ENCODE measurements at regions not wholly inside any gene's neighbourhood (a gene's known extent, or its start where the extent isn't known, plus 50 kb on each side); places are given as distances from the start of the nearest gene placed in this dataset.
"Not testable (repeated sequence)": the region's sequence is repeated elsewhere in the genome, so short reads cannot be mapped to it uniquely, and the experiment has no call there.

- peaks cover 27% of the 10 kb centered on the region for H3K4me1 ChIP-seq (ENCODE audit: insufficient read depth, low read length)
Observed at GRCh38 chr18:39587586-39587985, 2022.0 kb upstream of the CELF4 start.

GRCh38 chr18:39586741-39587140 lies 2021.1 kb upstream of the CELF4 start:
- Histone ChIP-seq H3K9ac (ENCODE audit: low read depth, low read length) (no peak overlapping the region), H3K27me3 (ENCODE audit: insufficient read depth, low read length) (no peaks in the 10 kb centered on the region), H3K4me3 (ENCODE audit: low read length) (no peak overlapping the region), H3K36me3 (ENCODE audit: insufficient read depth, low read length) (no peaks in the 10 kb centered on the region), H3K4me1 (ENCODE audit: insufficient read depth, low read length) (peaks cover 19% of the 10 kb centered on the region), H3K27ac (ENCODE audit: low read depth, low read length) (no peak overlapping the region), H3K9me3 (ENCODE audit: insufficient read depth, low read depth, low read length) (no peaks in the 10 kb centered on the region)
- 95% methylated on average over 5 of the region's 5 CpGs for WGBS

More at GRCh38 chr18:39587586-39587985, 2022.0 kb upstream of the CELF4 start:
- H3K9ac ChIP-seq (ENCODE audit: low read depth, low read length): no peak overlapping the region
- H3K27ac ChIP-seq (ENCODE audit: low read depth, low read length): no peak overlapping the region
- H3K4me3 ChIP-seq (ENCODE audit: low read length): no peak overlapping the region
- 95% methylated on average over 1 of the region's 1 CpG for WGBS
- no peaks in the 10 kb centered on the region for H3K9me3 ChIP-seq (ENCODE audit: insufficient read depth, low read depth, low read length)
- H3K36me3 ChIP-seq (ENCODE audit: insufficient read depth, low read length): no peaks in the 10 kb centered on the region
- H3K27me3 ChIP-seq (ENCODE audit: insufficient read depth, low read length): no peaks in the 10 kb centered on the region

- Histone ChIP-seq H3K4me3 (ENCODE audit: low read length) (no peak overlapping the region), H3K9me3 (ENCODE audit: insufficient read depth, low read depth, low read length) (no peaks in the 10 kb centered on the region), H3K4me1 (ENCODE audit: insufficient read depth, low read length) (peaks cover 30% of the 10 kb centered on the region), H3K9ac (ENCODE audit: low read depth, low read length) (no peak overlapping the region), H3K27ac (ENCODE audit: low read depth, low read length) (no peak overlapping the region), H3K27me3 (ENCODE audit: insufficient read depth, low read length) (no peaks in the 10 kb centered on the region), H3K36me3 (ENCODE audit: insufficient read depth, low read length) (no peaks in the 10 kb centered on the region)
- 74% methylated on average over 4 of the region's 4 CpGs for WGBS
Observed at GRCh38 chr18:39574897-39575296, 2009.3 kb upstream of the CELF4 start.

GRCh38 chr18:39571511-39571910 lies 2005.9 kb upstream of the CELF4 start:
- Histone ChIP-seq H3K9me3 (ENCODE audit: insufficient read depth, low read depth, low read length) (no peaks in the 10 kb centered on the region), H3K9ac (ENCODE audit: low read depth, low read length) (no peak overlapping the region), H3K27me3 (ENCODE audit: insufficient read depth, low read length) (no peaks in the 10 kb centered on the region), H3K27ac (ENCODE audit: low read depth, low read length) (no peak overlapping the region), H3K36me3 (ENCODE audit: insufficient read depth, low read length) (no peaks in the 10 kb centered on the region), H3K4me3 (ENCODE audit: low read length) (no peak overlapping the region), H3K4me1 (ENCODE audit: insufficient read depth, low read length) (peaks cover 16% of the 10 kb centered on the region)
- no CpG with 5 or more reads among the region's 5 CpGs for WGBS

GRCh38 chr18:39565551-39566230 lies 2000.1 kb upstream of the CELF4 start:
- not testable (repeated sequence) for H3K27ac ChIP-seq (ENCODE audit: low read depth, low read length); H3K36me3 ChIP-seq (ENCODE audit: insufficient read depth, low read length); H3K9me3 ChIP-seq (ENCODE audit: insufficient read depth, low read depth, low read length); H3K9ac ChIP-seq (ENCODE audit: low read depth, low read length); H3K4me1 ChIP-seq (ENCODE audit: insufficient read depth, low read length); H3K4me3 ChIP-seq (ENCODE audit: low read length); H3K27me3 ChIP-seq (ENCODE audit: insufficient read depth, low read length)
- WGBS: 91% methylated on average over 31 of the region's 32 CpGs

- H3K27me3 ChIP-seq (ENCODE audit: insufficient read depth, low read length): no peaks in the 10 kb centered on the region
- H3K36me3 ChIP-seq (ENCODE audit: insufficient read depth, low read length): no peaks in the 10 kb centered on the region
- H3K9ac ChIP-seq (ENCODE audit: low read depth, low read length): no peak overlapping the region
- WGBS: 96% methylated on average over 3 of the region's 4 CpGs
- no peak overlapping the region for H3K4me3 ChIP-seq (ENCODE audit: low read length)
- H3K4me1 ChIP-seq (ENCODE audit: insufficient read depth, low read length): no peaks in the 10 kb centered on the region
- H3K9me3 ChIP-seq (ENCODE audit: insufficient read depth, low read depth, low read length): no peaks in the 10 kb centered on the region
- H3K27ac ChIP-seq (ENCODE audit: low read depth, low read length): no peak overlapping the region
Observed at GRCh38 chr18:39564716-39565115, 1999.1 kb upstream of the CELF4 start.

- H3K4me1 ChIP-seq (ENCODE audit: insufficient read depth, low read length): 0 out of 2 replicates have a peak, but pooled peaks cover 3% of the 10 kb centered on the region
- no peaks in the 10 kb centered on the region for H3K9me3 ChIP-seq (ENCODE audit: insufficient read depth, low read depth, low read length)
- 95% methylated on average over 2 of the region's 2 CpGs for WGBS
- no peak overlapping the region for H3K27ac ChIP-seq (ENCODE audit: low read depth, low read length)
- H3K36me3 ChIP-seq (ENCODE audit: insufficient read depth, low read length): no peaks in the 10 kb centered on the region
- no peak overlapping the region for H3K9ac ChIP-seq (ENCODE audit: low read depth, low read length)
- H3K27me3 ChIP-seq (ENCODE audit: insufficient read depth, low read length): no peaks in the 10 kb centered on the region
- no peak overlapping the region for H3K4me3 ChIP-seq (ENCODE audit: low read length)
Observed at GRCh38 chr18:39561126-39561525, 1995.5 kb upstream of the CELF4 start.

- Histone ChIP-seq H3K27me3 (ENCODE audit: insufficient read depth, low read length) (no peaks in the 10 kb centered on the region), H3K9me3 (ENCODE audit: insufficient read depth, low read depth, low read length) (no peaks in the 10 kb centered on the region), H3K4me3 (ENCODE audit: low read length) (no peak overlapping the region), H3K9ac (ENCODE audit: low read depth, low read length) (no peak overlapping the region), H3K36me3 (ENCODE audit: insufficient read depth, low read length) (no peaks in the 10 kb centered on the region), H3K4me1 (ENCODE audit: insufficient read depth, low read length) (0 out of 2 replicates have a peak, but pooled peaks cover 3% of the 10 kb centered on the region), H3K27ac (ENCODE audit: low read depth, low read length) (no peak overlapping the region)
Observed at GRCh38 chr18:39558658-39559057, 1993.1 kb upstream of the CELF4 start.

GRCh38 chr18:39555496-39555895 lies 1989.9 kb upstream of the CELF4 start:
- 89% methylated on average over 1 of the region's 1 CpG for WGBS
- no peak overlapping the region for H3K27ac ChIP-seq (ENCODE audit: low read depth, low read length)
- no peaks in the 10 kb centered on the region for H3K27me3 ChIP-seq (ENCODE audit: insufficient read depth, low read length)
- H3K36me3 ChIP-seq (ENCODE audit: insufficient read depth, low read length): no peaks in the 10 kb centered on the region
- no peaks in the 10 kb centered on the region for H3K9me3 ChIP-seq (ENCODE audit: insufficient read depth, low read depth, low read length)
- H3K4me1 ChIP-seq (ENCODE audit: insufficient read depth, low read length): 0 out of 2 replicates have a peak, but pooled peaks cover 3% of the 10 kb centered on the region
- no peak overlapping the region for H3K9ac ChIP-seq (ENCODE audit: low read depth, low read length)
- H3K4me3 ChIP-seq (ENCODE audit: low read length): no peak overlapping the region

GRCh38 chr18:39550701-39551100 lies 1985.1 kb upstream of the CELF4 start:
- Histone ChIP-seq H3K27ac (ENCODE audit: low read depth, low read length) (no peak overlapping the region), H3K27me3 (ENCODE audit: insufficient read depth, low read length) (no peaks in the 10 kb centered on the region), H3K36me3 (ENCODE audit: insufficient read depth, low read length) (no peaks in the 10 kb centered on the region), H3K9ac (ENCODE audit: low read depth, low read length) (no peak overlapping the region), H3K4me3 (ENCODE audit: low read length) (no peak overlapping the region), H3K9me3 (ENCODE audit: insufficient read depth, low read depth, low read length) (no peaks in the 10 kb centered on the region), H3K4me1 (ENCODE audit: insufficient read depth, low read length) (no peaks in the 10 kb centered on the region)
- 90% methylated on average over 2 of the region's 2 CpGs for WGBS

- no peak overlapping the region for H3K9ac ChIP-seq (ENCODE audit: low read depth, low read length)
- H3K36me3 ChIP-seq (ENCODE audit: insufficient read depth, low read length): no peaks in the 10 kb centered on the region
- H3K9me3 ChIP-seq (ENCODE audit: insufficient read depth, low read depth, low read length): no peaks in the 10 kb centered on the region
- 80% methylated on average over 1 of the region's 1 CpG for WGBS
- no peaks in the 10 kb centered on the region for H3K4me1 ChIP-seq (ENCODE audit: insufficient read depth, low read length)
- H3K27me3 ChIP-seq (ENCODE audit: insufficient read depth, low read length): no peaks in the 10 kb centered on the region
- H3K4me3 ChIP-seq (ENCODE audit: low read length): no peak overlapping the region
- no peak overlapping the region for H3K27ac ChIP-seq (ENCODE audit: low read depth, low read length)
Observed at GRCh38 chr18:39549144-39549543, 1983.5 kb upstream of the CELF4 start.

- 94% methylated on average over 5 of the region's 5 CpGs for WGBS
- no peaks in the 10 kb centered on the region for H3K9me3 ChIP-seq (ENCODE audit: insufficient read depth, low read depth, low read length)
- H3K4me3 ChIP-seq (ENCODE audit: low read length): no peak overlapping the region
- H3K36me3 ChIP-seq (ENCODE audit: insufficient read depth, low read length): no peaks in the 10 kb centered on the region
- H3K4me1 ChIP-seq (ENCODE audit: insufficient read depth, low read length): no peaks in the 10 kb centered on the region
- no peak overlapping the region for H3K27ac ChIP-seq (ENCODE audit: low read depth, low read length)
- H3K27me3 ChIP-seq (ENCODE audit: insufficient read depth, low read length): no peaks in the 10 kb centered on the region
- no peak overlapping the region for H3K9ac ChIP-seq (ENCODE audit: low read depth, low read length)
Observed at GRCh38 chr18:39531659-39532058, 1966.1 kb upstream of the CELF4 start.
